ENCODE measurements at regions not wholly inside any gene's neighbourhood (a gene's known extent, or its start where the extent isn't known, plus 50 kb on each side); places are given as distances from the start of the nearest gene placed in this dataset.
A peak's percentile ranks its signal among the peaks of the same experiment; 100 is the strongest.
"Not testable (repeated sequence)": the region's sequence is repeated elsewhere in the genome, so short reads cannot be mapped to it uniquely, and the experiment has no call there.

DNA sequence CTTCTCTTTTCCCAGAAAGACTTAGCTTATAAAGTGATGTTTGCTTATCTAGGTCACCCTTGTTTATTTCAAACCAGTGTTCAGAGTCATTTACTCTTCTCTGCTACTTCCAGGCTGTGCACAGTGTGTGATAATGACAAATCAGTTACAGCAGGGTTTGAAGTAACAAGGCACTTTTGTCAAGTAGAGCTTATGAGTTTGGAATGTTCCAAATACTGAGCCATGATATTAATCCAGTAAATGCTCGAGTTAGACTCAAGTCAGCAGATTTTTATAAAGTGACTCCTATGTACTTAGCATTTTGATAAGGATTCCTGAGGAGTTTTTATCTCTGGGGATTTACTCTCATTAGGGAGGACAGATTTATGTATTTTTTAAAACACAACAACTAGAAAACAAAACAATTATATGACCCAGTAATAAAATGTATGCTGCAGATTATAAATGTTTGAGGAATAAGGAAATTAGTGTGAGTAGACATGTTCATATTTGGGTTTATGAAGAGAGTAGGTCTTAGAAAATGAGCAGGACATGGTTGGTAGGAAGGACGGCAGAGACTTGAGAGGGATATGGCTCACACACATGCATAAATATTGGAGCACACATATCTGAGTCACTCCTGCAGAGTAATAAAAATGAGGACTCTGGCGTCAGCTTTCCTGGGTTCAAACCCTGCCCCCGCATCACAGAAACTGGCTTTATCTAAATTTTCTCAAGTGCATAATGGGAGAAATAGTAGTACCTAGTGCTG lies 271.2 kb downstream of the FBXO8 start:
- Histone ChIP-seq H3K36me3 (peaks cover 2% of the 10 kb centered on the region; the same call in 1 of the 2 replicates), H3K27me3 (no peaks in the 10 kb centered on the region), H3K4me1 (peaks cover 37% of the 10 kb centered on the region), H3K9me3 (no peaks in the 10 kb centered on the region), H3K4me3 (ENCODE audit: low read depth, low read length) (no peak overlapping the region)
- TF ChIP-seq, protein P1, sequence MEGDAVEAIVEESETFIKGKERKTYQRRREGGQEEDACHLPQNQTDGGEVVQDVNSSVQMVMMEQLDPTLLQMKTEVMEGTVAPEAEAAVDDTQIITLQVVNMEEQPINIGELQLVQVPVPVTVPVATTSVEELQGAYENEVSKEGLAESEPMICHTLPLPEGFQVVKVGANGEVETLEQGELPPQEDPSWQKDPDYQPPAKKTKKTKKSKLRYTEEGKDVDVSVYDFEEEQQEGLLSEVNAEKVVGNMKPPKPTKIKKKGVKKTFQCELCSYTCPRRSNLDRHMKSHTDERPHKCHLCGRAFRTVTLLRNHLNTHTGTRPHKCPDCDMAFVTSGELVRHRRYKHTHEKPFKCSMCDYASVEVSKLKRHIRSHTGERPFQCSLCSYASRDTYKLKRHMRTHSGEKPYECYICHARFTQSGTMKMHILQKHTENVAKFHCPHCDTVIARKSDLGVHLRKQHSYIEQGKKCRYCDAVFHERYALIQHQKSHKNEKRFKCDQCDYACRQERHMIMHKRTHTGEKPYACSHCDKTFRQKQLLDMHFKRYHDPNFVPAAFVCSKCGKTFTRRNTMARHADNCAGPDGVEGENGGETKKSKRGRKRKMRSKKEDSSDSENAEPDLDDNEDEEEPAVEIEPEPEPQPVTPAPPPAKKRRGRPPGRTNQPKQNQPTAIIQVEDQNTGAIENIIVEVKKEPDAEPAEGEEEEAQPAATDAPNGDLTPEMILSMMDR (IDR thresholded peaks at IDR 0.05; ENCODE audit: low read depth, low read length), result no peak
- no peak for DNase-seq

DNA sequence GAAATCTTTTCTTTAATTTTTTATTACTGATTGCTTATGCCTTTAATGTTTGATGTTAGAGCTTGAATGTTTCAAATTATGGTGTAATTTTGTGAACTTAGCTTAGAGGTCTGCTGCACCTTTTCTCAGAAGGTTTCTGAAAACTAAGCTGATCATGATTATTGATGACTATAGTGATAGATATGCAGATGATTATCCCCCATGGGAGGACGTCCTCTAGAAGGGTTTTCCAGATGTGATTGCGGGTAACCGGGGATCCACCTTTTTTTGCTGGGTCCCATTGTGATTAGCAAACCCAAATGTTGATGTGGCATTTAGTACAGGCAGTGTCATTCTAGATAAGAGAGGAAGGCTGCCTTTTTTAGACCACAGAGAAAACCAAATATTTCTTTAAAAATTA lies 272.9 kb downstream of the FBXO8 start:
- no peaks in the 10 kb centered on the region for H3K9me3 ChIP-seq
- H3K4me3 ChIP-seq (ENCODE audit: low read depth, low read length), result no peak overlapping the region
- peaks cover 44% of the 10 kb centered on the region for H3K4me1 ChIP-seq
- DNase-seq, result peak; percentile 28
- H3K36me3 ChIP-seq, result no peaks in the 10 kb centered on the region
- H3K27me3 ChIP-seq, result no peaks in the 10 kb centered on the region
- TF ChIP-seq, protein P1 (IDR thresholded peaks at IDR 0.05; ENCODE audit: low read depth, low read length), result no peak

DNA sequence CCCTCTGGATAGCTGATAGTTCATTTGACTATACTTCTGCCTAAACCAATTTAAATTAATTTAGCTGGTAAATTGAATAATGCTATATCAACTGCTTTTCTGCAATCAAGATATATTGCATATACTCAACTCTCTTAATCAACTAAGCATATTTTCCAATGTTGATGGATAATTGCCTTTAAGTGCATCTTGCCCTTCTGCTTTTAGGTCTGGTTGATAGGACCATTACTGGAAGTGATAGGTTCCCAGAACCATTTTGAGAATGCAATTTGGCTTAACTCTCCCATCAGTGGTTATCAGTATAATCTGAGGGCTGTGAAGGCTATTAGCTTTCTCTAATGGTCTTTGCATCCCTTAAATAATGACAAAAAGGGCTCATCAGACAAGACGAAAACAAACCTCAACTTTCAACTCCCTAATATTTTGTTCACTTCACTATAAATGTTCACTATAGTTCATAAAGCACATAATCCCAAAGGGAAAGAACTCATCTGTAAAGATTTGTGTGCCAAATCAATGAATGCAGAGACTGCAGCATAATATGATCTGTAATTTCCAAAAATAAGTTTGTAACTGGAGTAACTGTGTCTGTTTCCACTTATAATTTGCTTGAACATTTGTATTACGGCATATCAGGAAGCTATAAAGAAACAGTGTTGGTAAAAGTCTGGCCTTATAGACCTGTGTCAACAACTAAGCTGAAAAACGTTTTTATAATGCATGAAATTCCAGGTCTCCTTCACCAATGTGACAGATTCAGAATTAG lies 273.6 kb downstream of the FBXO8 start:
- H3K27me3 ChIP-seq, result no peaks in the 10 kb centered on the region

DNA sequence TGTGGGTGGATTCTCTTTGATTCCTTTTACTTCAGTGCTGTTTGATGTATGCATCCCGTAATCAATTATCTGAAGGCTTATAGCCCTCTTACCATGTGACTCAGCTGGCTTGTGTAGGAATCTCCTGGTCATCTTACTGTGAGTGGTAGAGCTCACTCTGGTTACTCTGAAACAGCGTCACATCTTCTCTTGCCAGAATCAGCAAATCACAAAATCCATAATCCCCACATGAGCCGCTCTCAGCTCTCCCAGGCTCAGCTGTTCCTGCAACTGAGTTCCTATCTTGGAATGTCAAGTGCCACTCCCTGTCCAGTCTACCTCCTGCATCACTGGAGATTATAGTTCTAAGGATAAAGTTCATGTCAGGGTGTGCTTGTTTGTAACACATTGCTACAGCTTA lies 278.0 kb downstream of the FBXO8 start:
- Histone ChIP-seq H3K9me3 (peaks cover 4% of the 10 kb centered on the region; the same call in 1 of the 2 replicates), H3K4me3 (ENCODE audit: low read depth, low read length) (no peak overlapping the region; the same call in 1 of the 2 replicates), H3K27me3 (no peaks in the 10 kb centered on the region), H3K4me1 (peaks cover 20% of the 10 kb centered on the region), H3K36me3 (peaks cover 8% of the 10 kb centered on the region)
- peak; percentile 37 for DNase-seq
- TF ChIP-seq, protein P1 (IDR thresholded peaks at IDR 0.05; ENCODE audit: low read depth, low read length), result no peak

More for the DNA sequence above, 273.6 kb downstream of the FBXO8 start:
- TF ChIP-seq, protein P1 (IDR thresholded peaks at IDR 0.05; ENCODE audit: low read depth, low read length), result no peak
- Histone ChIP-seq H3K36me3 (no peaks in the 10 kb centered on the region), H3K9me3 (no peaks in the 10 kb centered on the region), H3K4me1 (peaks cover 46% of the 10 kb centered on the region), H3K4me3 (ENCODE audit: low read depth, low read length) (no peak overlapping the region)
- DNase-seq, result peak; percentile 26

DNA sequence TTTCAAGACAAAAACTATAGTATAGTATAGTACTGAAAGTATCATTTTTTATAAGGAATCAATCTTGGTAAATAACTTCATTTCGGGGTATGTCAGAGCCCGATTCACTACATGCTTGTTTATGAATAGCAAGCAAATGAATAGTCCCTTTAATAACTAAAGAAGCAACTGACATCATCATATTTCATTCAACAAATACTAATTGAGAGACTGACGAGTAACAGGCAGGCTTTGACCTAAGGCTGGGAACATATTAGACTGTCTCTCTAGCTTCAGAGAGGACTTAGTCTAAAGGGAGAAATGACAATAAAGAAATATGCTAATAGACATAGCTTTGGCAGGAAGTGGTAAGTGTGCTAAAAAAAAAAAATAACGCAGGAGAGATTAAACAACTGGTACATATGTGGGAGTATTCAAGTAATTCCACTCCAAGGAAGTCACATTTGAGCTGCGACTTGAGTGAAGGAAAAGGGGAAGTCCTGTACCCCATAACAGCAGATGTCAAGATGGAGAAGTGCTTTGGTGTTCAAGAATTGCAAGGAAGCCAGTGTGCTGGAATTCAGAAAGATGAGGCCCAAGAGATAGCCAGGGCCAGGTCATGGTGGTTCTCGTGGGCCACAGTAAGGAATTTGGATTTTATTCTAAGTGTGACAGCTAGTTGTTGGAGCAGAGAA lies 284.9 kb downstream of the FBXO8 start:
- no peaks in the 10 kb centered on the region for H3K4me1 ChIP-seq
- peaks cover 4% of the 10 kb centered on the region; the same call in 1 of the 2 replicates for H3K9me3 ChIP-seq
- no peaks in the 10 kb centered on the region for H3K27me3 ChIP-seq
- H3K36me3 ChIP-seq, result peaks cover 19% of the 10 kb centered on the region
- no peak for DNase-seq
- H3K4me3 ChIP-seq (ENCODE audit: low read depth, low read length), result no peak overlapping the region
- TF ChIP-seq, protein P1 (IDR thresholded peaks at IDR 0.05; ENCODE audit: low read depth, low read length), result no peak

GRCh38 chr4:173995779-173996178 lies 287.7 kb downstream of the FBXO8 start:
- not testable (repeated sequence) for H3K9me3 ChIP-seq; DNase-seq; H3K27me3 ChIP-seq; H3K4me3 ChIP-seq (ENCODE audit: low read depth, low read length)
- Histone ChIP-seq H3K4me1 (peaks cover 25% of the 10 kb centered on the region), H3K36me3 (peaks cover 14% of the 10 kb centered on the region)

Data from BE2C (cell line).